ENCODE measurements at regions not wholly inside any gene's neighbourhood (a gene's known extent, or its start where the extent isn't known, plus 50 kb on each side); places are given as distances from the start of the nearest gene placed in this dataset.

DNA sequence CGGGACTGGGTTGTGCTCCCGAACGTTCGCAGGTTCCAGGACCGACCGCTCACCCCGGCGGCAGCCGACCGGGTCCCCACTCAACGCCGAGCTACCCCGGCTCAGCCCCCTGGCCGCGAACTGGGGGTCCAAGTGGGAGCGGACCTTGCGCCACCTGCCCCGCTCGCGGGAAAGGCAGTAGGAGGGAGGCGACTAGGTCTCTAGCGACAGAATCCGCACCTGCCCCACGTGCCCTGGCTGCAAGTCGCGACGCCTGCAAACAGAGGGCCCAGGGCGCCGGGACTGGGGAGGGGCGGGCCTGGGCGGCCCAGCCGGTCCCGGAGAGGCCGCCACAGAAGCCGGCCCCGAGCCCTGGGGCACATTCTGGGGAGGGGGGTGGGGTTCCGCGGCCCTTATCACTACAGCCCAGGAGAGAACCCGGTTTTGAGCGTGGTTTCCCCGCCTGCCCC is 239.2 kb upstream of the CPNE8 start:
- Histone ChIP-seq H3K4me1 (no peaks in the 10 kb centered on the region), H3K9me3 (no peaks in the 10 kb centered on the region), H3K36me3 (ENCODE audit: low read depth, missing control alignments) (no peaks in the 10 kb centered on the region), H3K27me3 (no peaks in the 10 kb centered on the region), H3K4me3 (peak overlapping the region; percentile 47 to 51), H3K27ac (no peak overlapping the region)
- 20 to 49% methylated on average over 5 to 32 of the region's 41 CpGs for WGBS, 2 donors
- intact Hi-C loops (cut with DNase I; ENCODE audit: low total_unique reads) = no loop called here
- TF ChIP-seq CTCF (IDR thresholded peaks at IDR 0.05) (no peak), POLR2A (IDR thresholded peaks at IDR 0.05) (no peak)
- no peak for DNase-seq

- no peaks in the 10 kb centered on the region for H3K4me1 ChIP-seq
- H3K27ac ChIP-seq = no peak overlapping the region
- no peaks in the 10 kb centered on the region for H3K36me3 ChIP-seq (ENCODE audit: low read depth, missing control alignments)
- WGBS, 2 donors = 83% methylated on average over 4 of the region's 4 CpGs
- H3K4me3 ChIP-seq = no peak overlapping the region
- H3K27me3 ChIP-seq = no peaks in the 10 kb centered on the region
- H3K9me3 ChIP-seq = no peaks in the 10 kb centered on the region
- intact Hi-C loops (cut with DNase I; ENCODE audit: low total_unique reads) = no loop called here
- no peak for TF ChIP-seq CTCF (IDR thresholded peaks at IDR 0.05)
- no peak for TF ChIP-seq POLR2A (IDR thresholded peaks at IDR 0.05)
- DNase-seq = no peak
These were observed 232.9 kb upstream of the CPNE8 start for GRCh38 chr12:39138268-39138667.

- TF ChIP-seq CTCF (IDR thresholded peaks at IDR 0.05) = no peak
- TF ChIP-seq POLR2A (IDR thresholded peaks at IDR 0.05) = no peak
- no peak overlapping the region for H3K27ac ChIP-seq
- no peak for DNase-seq
- H3K27me3 ChIP-seq = no peaks in the 10 kb centered on the region
- intact Hi-C loops (cut with DNase I; ENCODE audit: low total_unique reads) = no loop called here
- no peaks in the 10 kb centered on the region for H3K4me1 ChIP-seq
- H3K9me3 ChIP-seq = no peaks in the 10 kb centered on the region
- no peak overlapping the region for H3K4me3 ChIP-seq
- no peaks in the 10 kb centered on the region for H3K36me3 ChIP-seq (ENCODE audit: low read depth, missing control alignments)
- WGBS, 2 donors = 60 to 68% methylated on average over 4 of the region's 4 CpGs
These were observed 222.0 kb upstream of the CPNE8 start for GRCh38 chr12:39127401-39127800.

DNA sequence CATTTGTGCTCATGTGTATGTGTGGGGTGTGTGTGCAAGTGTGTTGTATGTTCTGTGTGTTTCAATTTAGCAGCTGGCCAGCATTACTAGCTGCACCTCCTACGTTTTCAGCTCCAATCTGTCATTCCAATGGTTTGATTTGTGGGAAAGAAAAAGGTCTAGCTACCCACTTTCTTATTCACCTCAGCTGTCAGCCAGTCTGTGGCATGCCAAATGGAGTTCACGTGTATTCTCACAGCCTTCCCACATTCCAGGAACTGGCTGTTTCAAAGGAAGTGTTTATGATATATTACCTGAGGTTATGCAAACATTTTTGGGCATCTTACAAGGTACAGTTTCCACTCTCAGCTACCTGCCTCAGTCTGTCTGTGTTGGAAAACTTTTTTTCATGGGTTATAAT is 220.2 kb upstream of the CPNE8 start:
- no peaks in the 10 kb centered on the region for H3K36me3 ChIP-seq (ENCODE audit: low read depth, missing control alignments)
- H3K27ac ChIP-seq = no peak overlapping the region
- no peak for DNase-seq
- H3K27me3 ChIP-seq = no peaks in the 10 kb centered on the region
- no peak for TF ChIP-seq POLR2A (IDR thresholded peaks at IDR 0.05)
- no peak for TF ChIP-seq CTCF (IDR thresholded peaks at IDR 0.05)
- H3K4me1 ChIP-seq = no peaks in the 10 kb centered on the region
- H3K9me3 ChIP-seq = no peaks in the 10 kb centered on the region
- 27 to 48% methylated on average over 2 of the region's 2 CpGs for WGBS, 2 donors
- intact Hi-C loops (cut with DNase I; ENCODE audit: low total_unique reads) = no loop called here
- no peak overlapping the region for H3K4me3 ChIP-seq

- no peak for DNase-seq
- intact Hi-C loops (cut with DNase I; ENCODE audit: low total_unique reads) = no loop called here
- Histone ChIP-seq H3K4me3 (no peak overlapping the region), H3K9me3 (no peaks in the 10 kb centered on the region), H3K27me3 (no peaks in the 10 kb centered on the region), H3K36me3 (ENCODE audit: low read depth, missing control alignments) (no peaks in the 10 kb centered on the region), H3K4me1 (no peaks in the 10 kb centered on the region), H3K27ac (no peak overlapping the region)
- 92 to 95% methylated on average over 6 of the region's 6 CpGs for WGBS, 2 donors
- no peak for TF ChIP-seq CTCF (IDR thresholded peaks at IDR 0.05)
- no peak for TF ChIP-seq POLR2A (IDR thresholded peaks at IDR 0.05)
These were observed 219.4 kb upstream of the CPNE8 start for GRCh38 chr12:39124768-39125167.

All from testis (tissue), 2 donors.